Esophagus squamous epithelium (tissue), 5 donors: ENCODE measurements at regions not wholly inside any gene's neighbourhood (a gene's known extent, or its start where the extent isn't known, plus 50 kb on each side); places are given as distances from the start of the nearest gene placed in this dataset.

Experiments
- DNase-seq: peaks from one replicate; lab custom pipeline; 2025; lab: John Stamatoyannopoulos, UW
- H3K27ac ChIP-seq, 4 donors: fragments of 200-600 bp; sonication (generic); one replicate each; pipeline ENCODE4 v1.5.1; 2016 to 2019; ENCODE audit warnings: mild to moderate bottlenecking in 1 of 4
- H3K27me3 ChIP-seq, 4 donors: fragments of 200-600 bp; sonication (generic); 1 replicate in 3 of 4; 2 replicates in 1 of 4; pipeline versions ENCODE4 v1.5.1 to v1.6.0; 2017 to 2021; ENCODE audit warnings: antibody characterized with exemption in 1 of 4
- H3K36me3 ChIP-seq, 3 donors: fragments of 200-600 bp; sonication (generic); one replicate each; pipeline ENCODE4 v1.5.1; 2016 to 2019
- H3K4me1 ChIP-seq, 3 donors: fragments of 200-600 bp; sonication (generic); one replicate each; pipeline ENCODE4 v1.5.1; 2017 to 2019
- H3K4me3 ChIP-seq, 4 donors: fragments of 200-600 bp; sonication (generic); 1 replicate in 3 of 4; 2 replicates in 1 of 4; pipeline ENCODE4 v1.5.1; 2016 to 2019; ENCODE audit warnings: mild to moderate bottlenecking in 2 of 4, moderate library complexity in 1 of 4
- H3K9me3 ChIP-seq, 3 donors: fragments of 200-600 bp; sonication (generic); one replicate each; pipeline ENCODE4 v1.5.1; 2016 to 2019
- CTCF ChIP-seq, 6 experiments: fragments of 450-650 bp in 4 of 6; fragments of 200-600 bp in 2 of 6; sonication (generic) in 2 of 6; IDR thresholded peaks; one replicate each; pipeline ENCODE4 v1.5.1; 2016 to 2019; ENCODE audit warnings: antibody characterized with exemption in 6 of 6, mild to moderate bottlenecking in 4 of 6, moderate library complexity in 4 of 6
- POLR2A ChIP-seq, 4 donors: fragments of 450-650 bp; IDR thresholded peaks; one replicate each; pipeline ENCODE4 v1.6.1; 2017; ENCODE audit warnings: antibody characterized with exemption in 4 of 4, mild to moderate bottlenecking in 4 of 4, moderate library complexity in 3 of 4
- WGBS, 2 donors: methylation state at CpG; one replicate each; pipeline ENCODE4 v1.1.5; 2018; 5-methylcytosine and 5-hydroxymethylcytosine counted together
- intact Hi-C: fragments of 100-400 bp; cut with DNase I; formaldehyde crosslinking; loops from one replicate; pipeline ENCODE4 v1.15.0; 2022
- donor health status: DM: yes; HTN: yes; CAD: no.

- H3K27me3 ChIP-seq, result peaks cover 0 to 11% (median 0%) of the 10 kb centered on the region in 4 donors
- no peak for DNase-seq
- H3K4me3 ChIP-seq, result no peak overlapping the region
- intact Hi-C loops, result no loop called here
- no peaks in the 10 kb centered on the region for H3K4me1 ChIP-seq
- H3K36me3 ChIP-seq, result no peaks in the 10 kb centered on the region
- no peaks in the 10 kb centered on the region for H3K9me3 ChIP-seq
- no peak overlapping the region for H3K27ac ChIP-seq
- WGBS, 2 donors, result 78 to 80% methylated on average over 2 to 3 of the region's 11 CpGs
- TF ChIP-seq POLR2A (IDR thresholded peaks at IDR 0.05) (no peak), CTCF (IDR thresholded peaks at IDR 0.05) (no peak)
Observed at GRCh38 chr10:131587976-131588680, 276.6 kb upstream of the TCERG1L start.

- no peaks in the 10 kb centered on the region for H3K36me3 ChIP-seq
- no peak overlapping the region for H3K4me3 ChIP-seq
- no peaks in the 10 kb centered on the region for H3K4me1 ChIP-seq
- no peak overlapping the region for H3K27ac ChIP-seq
- no peak for DNase-seq
- WGBS, 2 donors, result 79 to 88% methylated on average over 5 to 8 of the region's 11 CpGs
- peaks cover 0 to 11% (median 0%) of the 10 kb centered on the region in 4 donors for H3K27me3 ChIP-seq
- TF ChIP-seq CTCF (IDR thresholded peaks at IDR 0.05) (no peak), POLR2A (IDR thresholded peaks at IDR 0.05) (no peak)
- intact Hi-C loops, result no loop called here
- H3K9me3 ChIP-seq, result no peaks in the 10 kb centered on the region
Observed at GRCh38 chr10:131588704-131589220, 277.2 kb upstream of the TCERG1L start.

GRCh38 chr10:131590567-131590966, 279.0 kb upstream of the TCERG1L start:
- no peak overlapping the region for H3K27ac ChIP-seq
- H3K4me1 ChIP-seq, result no peaks in the 10 kb centered on the region
- no peaks in the 10 kb centered on the region for H3K36me3 ChIP-seq
- H3K9me3 ChIP-seq, result no peaks in the 10 kb centered on the region
- intact Hi-C loops, result no loop called here
- TF ChIP-seq POLR2A (IDR thresholded peaks at IDR 0.05), result no peak
- no peak for TF ChIP-seq CTCF (IDR thresholded peaks at IDR 0.05)
- 59 to 80% methylated on average over 1 of the region's 1 CpG for WGBS, 2 donors
- no peak overlapping the region for H3K4me3 ChIP-seq
- peaks cover 0 to 7% (median 0%) of the 10 kb centered on the region in 4 donors for H3K27me3 ChIP-seq
- DNase-seq, result no peak

- no peaks in the 10 kb centered on the region for H3K4me1 ChIP-seq
- H3K4me3 ChIP-seq, result no peak overlapping the region
- H3K27ac ChIP-seq, result no peak overlapping the region
- no peak for TF ChIP-seq POLR2A (IDR thresholded peaks at IDR 0.05)
- no peak for TF ChIP-seq CTCF (IDR thresholded peaks at IDR 0.05)
- DNase-seq, result no peak
- H3K27me3 ChIP-seq, result no peaks in the 10 kb centered on the region
- H3K36me3 ChIP-seq, result no peaks in the 10 kb centered on the region
- intact Hi-C loops, result no loop called here
- H3K9me3 ChIP-seq, result no peaks in the 10 kb centered on the region
Observed at GRCh38 chr10:131591936-131592335, 280.4 kb upstream of the TCERG1L start.

GRCh38 chr10:131609176-131609575, 291.6 kb upstream of the PPP2R2D start:
- H3K27me3 ChIP-seq, result peaks cover 0 to 9% (median 0%) of the 10 kb centered on the region in 4 donors
- no peaks in the 10 kb centered on the region for H3K4me1 ChIP-seq
- intact Hi-C loops, result no loop called here
- H3K4me3 ChIP-seq, result no peak overlapping the region
- H3K27ac ChIP-seq, result no peak overlapping the region
- no peaks in the 10 kb centered on the region for H3K36me3 ChIP-seq
- 69 to 73% methylated on average over 7 to 11 of the region's 12 CpGs for WGBS, 2 donors
- no peak for DNase-seq
- no peaks in the 10 kb centered on the region for H3K9me3 ChIP-seq
- TF ChIP-seq CTCF (IDR thresholded peaks at IDR 0.05), result no peak
- TF ChIP-seq POLR2A (IDR thresholded peaks at IDR 0.05), result no peak
